Omental fat pad (tissue), 3 donors: ENCODE measurements at regions not wholly inside any gene's neighbourhood (a gene's known extent, or its start where the extent isn't known, plus 50 kb on each side); places are given as distances from the start of the nearest gene placed in this dataset.

Source experiments
- ATAC-seq: fragments of 150-250 bp; one replicate; pipeline ENCODE4 v1.9.1; 2016; ENCODE audit warnings: mild to moderate bottlenecking, moderate library complexity; ENCODE audit not compliant: low FRiP score
- DNase-seq: peaks from one replicate; pipeline ENCODE4 v3.0.0-alpha.2; 2019; ENCODE audit warnings: low spot score
- CTCF ChIP-seq, 3 donors: fragments of 450-650 bp; IDR thresholded peaks; one replicate each; pipeline ENCODE4 v1.5.1; 2016 to 2017; ENCODE audit warnings: antibody characterized with exemption in 3 of 3, mild to moderate bottlenecking in 3 of 3, moderate library complexity in 2 of 3

DNA sequence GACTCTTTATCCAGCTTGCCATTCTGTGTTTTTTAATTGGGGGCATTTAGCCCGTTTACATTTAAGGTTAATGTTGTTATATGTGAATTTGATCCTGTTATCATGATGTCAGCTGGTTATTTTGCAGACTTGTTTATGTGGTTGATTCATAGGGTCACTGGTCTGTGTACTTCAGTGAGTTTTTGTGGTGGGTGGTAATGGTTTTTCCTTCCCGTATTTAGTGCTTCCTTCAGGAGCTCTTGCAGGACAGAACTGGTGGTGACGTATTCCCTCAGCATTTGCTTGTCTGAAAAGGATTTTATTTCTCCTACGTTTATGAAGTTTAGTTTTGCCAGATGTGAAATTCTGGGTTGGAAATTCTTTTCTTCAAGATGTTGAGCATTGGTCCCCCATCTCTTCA lies 381.1 kb downstream of the MAN2A1 start:
- TF ChIP-seq CTCF (IDR thresholded peaks at IDR 0.05), result no peak
- DNase-seq (no peak), ATAC-seq (no peak)

GRCh38 chr5:110072651-110073050 lies 382.9 kb downstream of the MAN2A1 start:
- ATAC-seq (no peak), DNase-seq (no peak)
- no peak for TF ChIP-seq CTCF (IDR thresholded peaks at IDR 0.05)

- no peak for TF ChIP-seq CTCF (IDR thresholded peaks at IDR 0.05)
- no peak for ATAC-seq
- DNase-seq, result no peak
These were observed 383.8 kb downstream of the MAN2A1 start for GRCh38 chr5:110073534-110073933.

GRCh38 chr5:110075656-110076055 lies 385.9 kb downstream of the MAN2A1 start:
- ATAC-seq, result no peak
- no peak for DNase-seq
- TF ChIP-seq CTCF (IDR thresholded peaks at IDR 0.05), result no peak

- no peak for TF ChIP-seq CTCF (IDR thresholded peaks at IDR 0.05)
- ATAC-seq (no peak), DNase-seq (no peak)
These were observed 387.4 kb downstream of the MAN2A1 start for GRCh38 chr5:110077147-110077546.

- no peak for ATAC-seq
- DNase-seq, result no peak
- TF ChIP-seq CTCF (IDR thresholded peaks at IDR 0.05), result no peak
These were observed 392.5 kb downstream of the MAN2A1 start for GRCh38 chr5:110082194-110082593.

- TF ChIP-seq CTCF (IDR thresholded peaks at IDR 0.05), result no peak
- no peak for ATAC-seq
- DNase-seq, result no peak
These were observed 393.1 kb downstream of the MAN2A1 start for GRCh38 chr5:110082863-110083262.
